Stimulated activated CD4-positive, alpha-beta T cell treated with anti-CD3 and anti-CD28 coated beads, Interleukin-4, amount 100 ng/mL, for 24 hours (primary cell): ENCODE measurements at regions not wholly inside any gene's neighbourhood (a gene's known extent, or its start where the extent isn't known, plus 50 kb on each side); places are given as distances from the start of the nearest gene placed in this dataset.
A peak's percentile ranks its signal among the peaks of the same experiment; 100 is the strongest.
"Not testable (repeated sequence)": the region's sequence is repeated elsewhere in the genome, so short reads cannot be mapped to it uniquely, and the experiment has no call there.

Experiments
- DNase-seq: peaks from one replicate; pipeline ENCODE4 v3.0.0-alpha.2; 2020

- no peak for DNase-seq
These were observed 96.2 kb downstream of the FASLG start for GRCh38 chr1:172755099-172755498.

DNA sequence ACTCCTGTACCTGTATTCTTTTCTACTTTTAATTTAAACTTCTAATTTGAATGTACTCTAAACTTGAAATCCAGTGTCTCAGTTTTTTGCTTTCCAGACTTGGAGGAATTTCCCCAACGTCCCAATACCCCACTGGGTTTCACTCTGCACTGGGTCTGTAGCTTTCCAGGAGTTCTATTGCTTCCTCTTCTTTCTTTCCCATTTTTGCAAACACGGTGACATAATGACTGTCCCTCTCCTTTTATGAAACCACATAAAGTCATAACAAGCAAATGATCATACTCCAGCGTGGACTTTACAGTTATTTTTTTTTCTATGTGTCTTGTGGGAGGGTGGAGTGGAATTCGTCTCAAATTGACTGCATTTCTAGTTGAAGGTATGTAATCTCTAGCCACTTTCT lies 97.1 kb downstream of the FASLG start:
- DNase-seq: no peak

- no peak for DNase-seq
These were observed 99.4 kb downstream of the FASLG start for GRCh38 chr1:172758259-172758658.

GRCh38 chr1:172760121-172760520 lies 101.2 kb downstream of the FASLG start:
- no peak for DNase-seq

GRCh38 chr1:172761581-172762486 lies 102.9 kb downstream of the FASLG start:
- DNase-seq: no peak

GRCh38 chr1:172763057-172763456 lies 104.2 kb downstream of the FASLG start:
- DNase-seq: no peak

- DNase-seq: peak; percentile 22
These were observed 105.5 kb downstream of the FASLG start for GRCh38 chr1:172764378-172764777.

DNA sequence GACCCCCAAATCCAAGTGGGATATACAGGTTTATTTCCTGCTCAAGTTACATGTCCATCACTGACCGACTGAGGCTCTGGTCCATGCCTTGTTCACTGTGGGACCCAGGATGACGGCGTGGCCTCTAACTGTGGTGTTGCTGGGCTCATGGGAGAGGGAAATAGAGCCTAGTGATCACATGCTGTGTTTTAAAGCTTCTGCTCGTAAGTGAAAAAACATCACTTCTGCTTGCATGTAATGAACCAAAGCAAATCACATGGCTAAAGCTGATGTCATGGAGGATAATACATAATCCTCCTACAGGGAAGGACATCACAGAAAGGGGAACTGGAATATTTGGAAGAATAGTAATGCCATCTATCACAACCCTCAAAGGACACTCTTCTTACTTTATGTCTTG lies 107.6 kb downstream of the FASLG start:
- DNase-seq: no peak

GRCh38 chr1:172770071-172770470 lies 111.2 kb downstream of the FASLG start:
- no peak for DNase-seq

GRCh38 chr1:172774561-172774960 lies 115.7 kb downstream of the FASLG start:
- no peak for DNase-seq

- no peak for DNase-seq
These were observed 116.7 kb downstream of the FASLG start for GRCh38 chr1:172775606-172776005.

GRCh38 chr1:172776071-172776470 lies 117.2 kb downstream of the FASLG start:
- no peak for DNase-seq

- no peak for DNase-seq
These were observed 118.9 kb downstream of the FASLG start for GRCh38 chr1:172777767-172778166.

GRCh38 chr1:172778456-172779455 lies 119.9 kb downstream of the FASLG start:
- peak; percentile 7 for DNase-seq

GRCh38 chr1:172779491-172779890 lies 120.6 kb downstream of the FASLG start:
- DNase-seq: no peak

GRCh38 chr1:172781513-172782140 lies 122.7 kb downstream of the FASLG start:
- DNase-seq: no peak

DNA sequence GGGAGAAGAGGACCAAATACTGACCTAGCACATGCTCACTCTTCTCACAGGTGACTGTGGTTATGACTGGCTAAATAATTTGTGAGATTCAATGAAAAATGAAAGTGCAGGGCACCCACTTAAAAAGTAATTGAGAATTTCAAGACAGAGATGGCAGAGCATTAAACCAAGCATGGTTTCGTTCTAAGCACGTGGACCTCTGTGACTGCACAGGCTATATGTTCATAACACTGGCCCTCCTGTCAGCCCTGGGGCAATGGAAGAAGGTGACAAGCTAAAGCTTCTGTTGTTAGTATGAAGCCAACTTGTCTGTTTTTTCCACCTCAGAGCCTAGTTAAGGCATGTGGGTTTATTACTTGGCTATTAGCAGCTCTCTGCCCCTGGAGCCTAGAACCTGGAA lies 130.9 kb downstream of the FASLG start:
- no peak for DNase-seq

GRCh38 chr1:172790245-172790644 lies 131.3 kb downstream of the FASLG start:
- no peak for DNase-seq

GRCh38 chr1:172793823-172794222 lies 134.9 kb downstream of the FASLG start:
- DNase-seq: no peak

DNA sequence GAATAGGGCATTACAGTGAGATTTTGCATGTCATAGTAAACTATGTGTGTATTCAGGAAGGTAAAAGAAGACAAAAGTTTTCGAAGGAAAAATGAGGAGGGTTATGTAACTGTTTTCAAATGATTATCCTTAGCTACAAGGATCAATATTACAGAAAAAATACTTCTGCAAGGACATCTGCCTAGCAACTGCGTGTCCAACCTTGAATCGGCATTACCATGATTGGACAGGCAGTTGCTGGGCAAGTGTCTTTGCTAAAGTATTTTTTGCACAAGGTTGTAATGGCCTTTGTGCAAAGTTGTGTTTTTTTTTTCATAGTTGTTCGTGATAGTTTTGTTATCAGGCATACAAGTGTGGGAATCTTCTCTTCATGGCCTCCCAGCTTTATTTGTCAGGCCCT lies 136.8 kb downstream of the FASLG start:
- no peak for DNase-seq

DNA sequence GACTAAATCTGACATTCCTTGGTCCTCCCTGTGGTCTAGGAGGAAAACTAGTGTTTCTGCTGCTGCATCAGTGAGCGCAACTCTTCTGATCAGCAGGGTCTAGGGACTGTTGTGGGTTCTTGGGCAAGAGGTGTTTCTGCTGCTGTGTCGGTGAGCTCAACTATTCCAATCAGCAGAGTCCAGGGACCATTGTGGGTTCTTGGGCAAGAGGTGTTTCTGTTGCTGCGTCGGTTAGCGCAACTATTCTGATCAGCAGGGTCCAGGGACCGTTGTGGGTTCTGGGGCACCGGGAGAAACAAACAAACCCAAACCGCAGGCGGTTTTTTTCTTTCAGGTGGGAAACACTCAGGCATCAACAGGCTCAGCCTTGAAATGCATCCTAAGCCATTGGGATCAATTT lies 140.9 kb downstream of the FASLG start:
- not testable (repeated sequence) for DNase-seq

- DNase-seq: no peak
These were observed 142.9 kb downstream of the FASLG start for GRCh38 chr1:172801771-172802322.

DNA sequence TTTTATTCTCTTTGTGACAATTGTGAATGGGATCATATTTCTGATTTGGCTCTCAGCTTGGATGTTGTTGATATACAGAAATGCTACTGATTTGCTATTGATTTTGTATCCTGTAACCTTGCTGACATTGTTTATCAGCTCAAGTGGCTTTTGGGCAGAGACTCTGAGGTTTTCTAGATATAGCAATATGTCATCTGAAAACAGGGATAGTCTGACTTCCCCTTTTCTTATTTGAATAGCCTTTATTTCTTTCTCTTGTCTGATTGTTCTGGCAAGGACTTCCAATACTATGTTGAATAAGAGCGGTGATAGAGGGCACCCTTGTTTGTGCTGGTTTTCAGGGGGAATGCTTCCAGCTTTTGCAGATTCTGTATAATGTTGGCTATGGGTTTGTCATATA lies 150.8 kb downstream of the FASLG start:
- DNase-seq: no peak
